Colonic mucosa (tissue), 4 donors: ENCODE measurements at regions not wholly inside any gene's neighbourhood (a gene's known extent, or its start where the extent isn't known, plus 50 kb on each side); places are given as distances from the start of the nearest gene placed in this dataset.

Source experiments
- DNase-seq: peaks from one replicate; pipeline ENCODE4 v3.0.0-alpha.2; 2020
- H3K27ac ChIP-seq: fragments of 200-600 bp; one replicate; pipeline ENCODE4 v1.8.0; 2021
- H3K27me3 ChIP-seq: fragments of 200-600 bp; one replicate; pipeline ENCODE4 v1.8.0; 2021
- H3K36me3 ChIP-seq: fragments of 200-600 bp; one replicate; pipeline ENCODE4 v1.8.0; 2021
- H3K4me1 ChIP-seq: fragments of 200-600 bp; one replicate; pipeline ENCODE4 v1.8.0; 2021; ENCODE audit warnings: mild to moderate bottlenecking
- H3K4me3 ChIP-seq: fragments of 200-600 bp; one replicate; pipeline ENCODE4 v1.8.0; 2021
- H3K9ac ChIP-seq, 2 donors: one replicate each; pipeline ENCODE4 v1.7.0; 2013; ENCODE audit warnings: control low read depth in 2 of 2, low read depth in 2 of 2, low read length in 2 of 2
- H3K9me3 ChIP-seq: fragments of 200-600 bp; one replicate; pipeline ENCODE4 v1.8.0; 2021
- CTCF ChIP-seq: fragments of 200-600 bp; IDR thresholded peaks from one replicate; pipeline ENCODE4 v1.8.0; 2022; ENCODE audit warnings: antibody characterized with exemption, mild to moderate bottlenecking
- intact Hi-C: fragments of 100-400 bp; cut with DNase I; formaldehyde crosslinking; loops from one replicate; pipeline ENCODE4 v1.14.1; 2022
- donor health status: healthy.
- donor health status: DM: no; HTN: no; CAD: no.
- donor health status: DM: no; HTN: no; CAD: no.

- no peak for TF ChIP-seq CTCF
Measured at GRCh38 chr6:14269436-14269835, 151.9 kb downstream of the CD83 start.

GRCh38 chr6:14270142-14270893, 152.7 kb downstream of the CD83 start:
- Histone ChIP-seq H3K4me3 (no peak overlapping the region), H3K27ac (no peak overlapping the region), H3K9me3 (no peaks in the 10 kb centered on the region), H3K4me1 (no peaks in the 10 kb centered on the region), H3K9ac (no peak overlapping the region), H3K36me3 (no peaks in the 10 kb centered on the region), H3K27me3 (no peaks in the 10 kb centered on the region)
- intact Hi-C loops, result no loop called here
- DNase-seq, result no peak
- TF ChIP-seq CTCF, result no peak

More at GRCh38 chr6:14269436-14269835, 151.9 kb downstream of the CD83 start:
- DNase-seq, result no peak
- intact Hi-C loops, result no loop called here
- Histone ChIP-seq H3K36me3 (no peaks in the 10 kb centered on the region), H3K9me3 (no peaks in the 10 kb centered on the region), H3K27ac (no peak overlapping the region), H3K9ac (no peak overlapping the region), H3K4me1 (no peaks in the 10 kb centered on the region), H3K27me3 (no peaks in the 10 kb centered on the region), H3K4me3 (no peak overlapping the region)

- intact Hi-C loops, result no loop called here
- no peak overlapping the region for H3K9ac ChIP-seq
- H3K27me3 ChIP-seq, result no peaks in the 10 kb centered on the region
- H3K9me3 ChIP-seq, result no peaks in the 10 kb centered on the region
- no peaks in the 10 kb centered on the region for H3K36me3 ChIP-seq
- H3K4me3 ChIP-seq, result no peak overlapping the region
- no peak overlapping the region for H3K27ac ChIP-seq
- no peak for TF ChIP-seq CTCF
- peak; percentile 73 for DNase-seq
- H3K4me1 ChIP-seq, result no peaks in the 10 kb centered on the region
Measured at GRCh38 chr6:14270925-14271788, 153.6 kb downstream of the CD83 start.

- Histone ChIP-seq H3K4me1 (no peaks in the 10 kb centered on the region), H3K27me3 (no peaks in the 10 kb centered on the region), H3K36me3 (no peaks in the 10 kb centered on the region), H3K27ac (no peak overlapping the region), H3K4me3 (no peak overlapping the region), H3K9ac (no peak overlapping the region), H3K9me3 (no peaks in the 10 kb centered on the region)
- TF ChIP-seq CTCF, result no peak
- DNase-seq, result no peak
- intact Hi-C loops, result no loop called here
Measured at GRCh38 chr6:14271789-14272736, 154.5 kb downstream of the CD83 start.

GRCh38 chr6:14272737-14273085, 155.1 kb downstream of the CD83 start:
- H3K27ac ChIP-seq, result no peak overlapping the region

More at GRCh38 chr6:14272737-14273085, 155.1 kb downstream of the CD83 start:
- no peaks in the 10 kb centered on the region for H3K4me1 ChIP-seq
- intact Hi-C loops, result no loop called here
- H3K4me3 ChIP-seq, result no peak overlapping the region
- H3K9ac ChIP-seq, result no peak overlapping the region
- no peak for TF ChIP-seq CTCF
- H3K9me3 ChIP-seq, result no peaks in the 10 kb centered on the region
- H3K27me3 ChIP-seq, result no peaks in the 10 kb centered on the region
- DNase-seq, result no peak
- no peaks in the 10 kb centered on the region for H3K36me3 ChIP-seq
